IMR-90 (cell line): ENCODE measurements at regions not wholly inside any gene's neighbourhood (a gene's known extent, or its start where the extent isn't known, plus 50 kb on each side); places are given as distances from the start of the nearest gene placed in this dataset.

Experiments used
- BHLHE40 ChIP-seq: fragments of 150-350 bp; IDR thresholded peaks from 2 replicates; pipeline ENCODE4 v1.6.1; 2016; ENCODE audit warnings: mild to moderate bottlenecking, low read depth, low read length
- CHD1 ChIP-seq: IDR thresholded peaks from 2 replicates; pipeline ENCODE4 v1.6.1; 2012; ENCODE audit warnings: low read depth, low read length, improper control_type of control experiment
- FOS ChIP-seq: fragments of 150-350 bp; IDR thresholded peaks from 2 replicates; pipeline ENCODE4 v1.6.1; 2016; ENCODE audit warnings: low read depth, low read length
- MXI1 ChIP-seq: IDR thresholded peaks from 2 replicates; pipeline ENCODE4 v1.6.1; 2012; ENCODE audit warnings: low read depth, mild to moderate bottlenecking, low read length, moderate library complexity, borderline replicate concordance
- POLR2A ChIP-seq: IDR thresholded peaks from 2 replicates; pipeline ENCODE4 v1.6.1; 2012; ENCODE audit warnings: mild to moderate bottlenecking, low read depth, low read length
- RAD21 ChIP-seq: IDR thresholded peaks from 2 replicates; pipeline ENCODE4 v1.6.1; 2012; ENCODE audit warnings: low read length, improper control_type of control experiment
- RCOR1 ChIP-seq: IDR thresholded peaks from 2 replicates; pipeline ENCODE4 v1.6.1; 2012; ENCODE audit warnings: mild to moderate bottlenecking, low read length, improper control_type of control experiment; ENCODE audit not compliant: insufficient replicate concordance
- TF ChIP-seq, protein P1 (sequence below): conservative IDR thresholded peaks from 2 replicates; pipeline ENCODE4 v1.5.1; 2012; ENCODE audit warnings: mild to moderate bottlenecking, low read depth, low read length, improper control_type of control experiment
- TF ChIP-seq, protein P2 (sequence below): fragments of 150-350 bp; IDR thresholded peaks from 2 replicates; pipeline ENCODE4 v1.6.1; 2016; ENCODE audit warnings: low read depth, mild to moderate bottlenecking, low read length, moderate library complexity, borderline replicate concordance

DNA sequence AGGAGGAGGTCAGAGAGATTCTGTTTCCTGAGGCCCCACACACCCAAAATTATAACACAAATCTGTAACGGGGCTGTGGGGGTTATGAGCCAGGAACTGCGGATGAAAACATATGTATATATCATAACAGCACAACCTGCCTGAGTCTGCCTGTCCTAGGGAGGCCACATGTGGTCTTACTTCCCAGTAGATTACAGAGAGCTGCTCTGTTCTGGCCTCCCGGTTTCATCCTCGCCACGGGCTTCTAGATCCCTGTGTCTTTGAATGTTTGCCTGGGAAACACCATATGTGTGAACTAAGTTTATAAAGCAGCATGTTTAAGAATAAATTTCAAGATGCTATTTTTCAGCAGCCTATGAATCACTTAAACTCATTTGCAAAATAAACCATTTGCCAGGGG is 124.0 kb downstream of the TMEM200C start:
- TF ChIP-seq, protein P1, sequence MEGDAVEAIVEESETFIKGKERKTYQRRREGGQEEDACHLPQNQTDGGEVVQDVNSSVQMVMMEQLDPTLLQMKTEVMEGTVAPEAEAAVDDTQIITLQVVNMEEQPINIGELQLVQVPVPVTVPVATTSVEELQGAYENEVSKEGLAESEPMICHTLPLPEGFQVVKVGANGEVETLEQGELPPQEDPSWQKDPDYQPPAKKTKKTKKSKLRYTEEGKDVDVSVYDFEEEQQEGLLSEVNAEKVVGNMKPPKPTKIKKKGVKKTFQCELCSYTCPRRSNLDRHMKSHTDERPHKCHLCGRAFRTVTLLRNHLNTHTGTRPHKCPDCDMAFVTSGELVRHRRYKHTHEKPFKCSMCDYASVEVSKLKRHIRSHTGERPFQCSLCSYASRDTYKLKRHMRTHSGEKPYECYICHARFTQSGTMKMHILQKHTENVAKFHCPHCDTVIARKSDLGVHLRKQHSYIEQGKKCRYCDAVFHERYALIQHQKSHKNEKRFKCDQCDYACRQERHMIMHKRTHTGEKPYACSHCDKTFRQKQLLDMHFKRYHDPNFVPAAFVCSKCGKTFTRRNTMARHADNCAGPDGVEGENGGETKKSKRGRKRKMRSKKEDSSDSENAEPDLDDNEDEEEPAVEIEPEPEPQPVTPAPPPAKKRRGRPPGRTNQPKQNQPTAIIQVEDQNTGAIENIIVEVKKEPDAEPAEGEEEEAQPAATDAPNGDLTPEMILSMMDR, result no peak
- TF ChIP-seq, protein P2, sequence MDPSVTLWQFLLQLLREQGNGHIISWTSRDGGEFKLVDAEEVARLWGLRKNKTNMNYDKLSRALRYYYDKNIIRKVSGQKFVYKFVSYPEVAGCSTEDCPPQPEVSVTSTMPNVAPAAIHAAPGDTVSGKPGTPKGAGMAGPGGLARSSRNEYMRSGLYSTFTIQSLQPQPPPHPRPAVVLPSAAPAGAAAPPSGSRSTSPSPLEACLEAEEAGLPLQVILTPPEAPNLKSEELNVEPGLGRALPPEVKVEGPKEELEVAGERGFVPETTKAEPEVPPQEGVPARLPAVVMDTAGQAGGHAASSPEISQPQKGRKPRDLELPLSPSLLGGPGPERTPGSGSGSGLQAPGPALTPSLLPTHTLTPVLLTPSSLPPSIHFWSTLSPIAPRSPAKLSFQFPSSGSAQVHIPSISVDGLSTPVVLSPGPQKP, result no peak
- no peak for TF ChIP-seq POLR2A
- no peak for TF ChIP-seq CHD1
- TF ChIP-seq FOS, result no peak
- TF ChIP-seq RAD21, result no peak
- TF ChIP-seq RCOR1, result no peak
- no peak for TF ChIP-seq MXI1
- TF ChIP-seq BHLHE40, result no peak
